DND-41 (cell line): ENCODE measurements at regions not wholly inside any gene's neighbourhood (a gene's known extent, or its start where the extent isn't known, plus 50 kb on each side); places are given as distances from the start of the nearest gene placed in this dataset.

ENCODE experiments used
- ATAC-seq: fragments of 200-7000 bp; cut with Tn5 transposase; 3 replicates; pipeline ENCODE4 v1.9.1; 2021; ENCODE audit warnings: low read depth; ENCODE audit not compliant: insufficient read depth
- DNase-seq: peaks from one replicate; pipeline ENCODE4 v3.0.0-alpha.2; 2020
- H2AFZ ChIP-seq: 2 replicates; pipeline ENCODE4 v1.6.0; 2012; ENCODE audit warnings: low read depth, low read length
- H3K27ac ChIP-seq: 2 replicates; pipeline ENCODE4 v1.5.1; 2012; ENCODE audit warnings: low read length, inconsistent platforms
- H3K27me3 ChIP-seq: fragments of 200-600 bp; sonication (generic); 2 replicates; pipeline ENCODE4 v1.6.0; 2012; ENCODE audit warnings: low read length, mild to moderate bottlenecking, inconsistent platforms; ENCODE audit not compliant: insufficient read depth, poor library complexity
- H3K36me3 ChIP-seq: 2 replicates; pipeline ENCODE4 v1.5.1; 2012; ENCODE audit warnings: low read length, inconsistent platforms; ENCODE audit not compliant: insufficient read depth
- H3K4me1 ChIP-seq: 2 replicates; pipeline ENCODE4 v1.5.1; 2012; ENCODE audit warnings: mild to moderate bottlenecking, low read length; ENCODE audit not compliant: insufficient read depth
- H3K4me2 ChIP-seq: 2 replicates; pipeline ENCODE4 v1.6.0; 2012; ENCODE audit warnings: mild to moderate bottlenecking, moderate library complexity, low read length, inconsistent platforms; ENCODE audit not compliant: insufficient read depth
- H3K4me3 ChIP-seq, 2 experiments: fragments of 200-600 bp in 1 of 2; shearing (Covaris generic) in 1 of 2; 2 replicates each; pipeline ENCODE4 v1.5.1; 2012 to 2016; ENCODE audit warnings: inconsistent platforms in 2 of 2, low read length in 2 of 2, mild to moderate bottlenecking in 2 of 2, low read depth in 1 of 2, moderate library complexity in 1 of 2
- H3K79me2 ChIP-seq: 2 replicates; pipeline ENCODE4 v1.6.0; 2012; ENCODE audit warnings: low read length, inconsistent platforms; ENCODE audit not compliant: insufficient read depth
- H3K9ac ChIP-seq: 2 replicates; pipeline ENCODE4 v1.6.0; 2012; ENCODE audit warnings: low read depth, mild to moderate bottlenecking, inconsistent platforms, low read length, moderate library complexity
- H3K9me3 ChIP-seq: 2 replicates; pipeline ENCODE4 v1.5.1; 2012; ENCODE audit warnings: low read length, moderate library complexity, mild to moderate bottlenecking, inconsistent platforms; ENCODE audit not compliant: insufficient read depth, severe bottlenecking
- H4K20me1 ChIP-seq: 2 replicates; pipeline ENCODE4 v1.6.0; 2012; ENCODE audit warnings: low read length; ENCODE audit not compliant: insufficient read depth
- EZH2 ChIP-seq: IDR thresholded peaks from 3 replicates; pipeline ENCODE4 v1.6.1; 2012; ENCODE audit warnings: borderline replicate concordance, low read depth, mild to moderate bottlenecking, moderate library complexity, low read length, inconsistent platforms; ENCODE audit not compliant: severe bottlenecking
- TF ChIP-seq, protein P1 (sequence below): IDR thresholded peaks from 2 replicates; pipeline ENCODE4 v1.5.1; 2012; ENCODE audit warnings: borderline replicate concordance, low read length, moderate library complexity, mild to moderate bottlenecking; ENCODE audit not compliant: poor library complexity, severe bottlenecking; ENCODE audit errors: extremely low read depth

- H3K9ac ChIP-seq = no peak overlapping the region
- H3K79me2 ChIP-seq = no peaks in the 10 kb centered on the region
- H3K27ac ChIP-seq = no peak overlapping the region
- H3K27me3 ChIP-seq = no peaks in the 10 kb centered on the region
- no peaks in the 10 kb centered on the region for H3K9me3 ChIP-seq
- no peak overlapping the region; the same call in 1 of the 2 replicates for H2AFZ ChIP-seq
- no peak for DNase-seq
- ATAC-seq = no peak
- H3K4me3 ChIP-seq = no peak overlapping the region
- no peaks in the 10 kb centered on the region for H3K36me3 ChIP-seq
- no peaks in the 10 kb centered on the region for H3K4me1 ChIP-seq
- TF ChIP-seq EZH2 = no peak
- TF ChIP-seq, protein P1, sequence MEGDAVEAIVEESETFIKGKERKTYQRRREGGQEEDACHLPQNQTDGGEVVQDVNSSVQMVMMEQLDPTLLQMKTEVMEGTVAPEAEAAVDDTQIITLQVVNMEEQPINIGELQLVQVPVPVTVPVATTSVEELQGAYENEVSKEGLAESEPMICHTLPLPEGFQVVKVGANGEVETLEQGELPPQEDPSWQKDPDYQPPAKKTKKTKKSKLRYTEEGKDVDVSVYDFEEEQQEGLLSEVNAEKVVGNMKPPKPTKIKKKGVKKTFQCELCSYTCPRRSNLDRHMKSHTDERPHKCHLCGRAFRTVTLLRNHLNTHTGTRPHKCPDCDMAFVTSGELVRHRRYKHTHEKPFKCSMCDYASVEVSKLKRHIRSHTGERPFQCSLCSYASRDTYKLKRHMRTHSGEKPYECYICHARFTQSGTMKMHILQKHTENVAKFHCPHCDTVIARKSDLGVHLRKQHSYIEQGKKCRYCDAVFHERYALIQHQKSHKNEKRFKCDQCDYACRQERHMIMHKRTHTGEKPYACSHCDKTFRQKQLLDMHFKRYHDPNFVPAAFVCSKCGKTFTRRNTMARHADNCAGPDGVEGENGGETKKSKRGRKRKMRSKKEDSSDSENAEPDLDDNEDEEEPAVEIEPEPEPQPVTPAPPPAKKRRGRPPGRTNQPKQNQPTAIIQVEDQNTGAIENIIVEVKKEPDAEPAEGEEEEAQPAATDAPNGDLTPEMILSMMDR = no peak
- no peaks in the 10 kb centered on the region for H4K20me1 ChIP-seq
- H3K4me2 ChIP-seq = no peak overlapping the region
Measured at GRCh38 chr17:71530248-71530647, 590.6 kb upstream of the SOX9 start.

DNA sequence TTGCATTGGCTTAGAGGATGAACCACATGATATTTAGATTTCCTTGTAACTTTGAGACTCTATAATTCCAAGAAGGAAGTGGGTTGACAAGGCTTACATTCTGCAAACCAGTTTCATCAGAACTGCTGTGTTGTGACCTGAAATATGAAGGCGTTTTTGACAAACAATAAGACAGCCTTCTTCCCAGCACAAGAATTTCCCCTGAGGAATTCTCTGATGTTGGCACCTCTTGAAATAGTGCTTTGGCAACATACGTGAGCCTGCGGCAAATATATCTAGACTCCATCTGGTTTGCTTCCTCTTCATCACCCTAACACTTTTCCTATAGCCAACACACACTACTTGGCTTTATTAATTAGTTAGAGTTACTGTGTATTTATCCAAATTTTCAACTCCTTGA lies 585.5 kb upstream of the SOX9 start:
- Histone ChIP-seq H4K20me1 (no peaks in the 10 kb centered on the region), H3K79me2 (no peaks in the 10 kb centered on the region), H3K27ac (no peak overlapping the region), H3K27me3 (no peaks in the 10 kb centered on the region), H3K4me3 (no peak overlapping the region), H3K36me3 (no peaks in the 10 kb centered on the region), H3K9me3 (no peaks in the 10 kb centered on the region), H3K9ac (no peak overlapping the region), H3K4me1 (no peaks in the 10 kb centered on the region), H2AFZ (no peak overlapping the region), H3K4me2 (no peak overlapping the region)
- TF ChIP-seq, protein P1 = no peak
- no peak for DNase-seq
- no peak for ATAC-seq

DNA sequence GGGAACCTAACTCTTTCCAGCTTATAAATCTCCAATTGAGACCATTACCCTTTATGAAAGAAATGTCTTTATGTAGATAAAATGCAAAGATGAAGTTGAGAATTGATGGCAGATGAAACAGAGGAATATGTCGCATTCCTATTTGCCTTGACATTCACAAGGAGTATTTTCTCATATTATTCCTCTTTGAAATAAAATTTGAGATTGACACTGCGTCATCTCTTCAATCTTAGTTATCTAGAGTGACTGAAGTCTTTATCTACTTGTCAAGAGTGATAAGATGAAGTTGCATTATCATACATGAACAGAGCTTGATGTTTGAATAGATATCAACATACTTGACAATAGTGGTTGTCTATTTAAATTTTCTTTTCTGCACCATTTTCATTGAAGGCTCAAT lies 574.4 kb upstream of the SOX9 start:
- no peak overlapping the region for H3K4me2 ChIP-seq
- DNase-seq = no peak
- no peak overlapping the region for H3K27ac ChIP-seq
- ATAC-seq = no peak
- H4K20me1 ChIP-seq = no peaks in the 10 kb centered on the region
- H3K27me3 ChIP-seq = no peaks in the 10 kb centered on the region
- H3K36me3 ChIP-seq = no peaks in the 10 kb centered on the region
- TF ChIP-seq, protein P1 = no peak
- no peak overlapping the region for H3K9ac ChIP-seq
- H2AFZ ChIP-seq = no peak overlapping the region
- no peaks in the 10 kb centered on the region for H3K79me2 ChIP-seq
- no peak overlapping the region for H3K4me3 ChIP-seq
- H3K4me1 ChIP-seq = no peaks in the 10 kb centered on the region
- H3K9me3 ChIP-seq = no peaks in the 10 kb centered on the region

DNA sequence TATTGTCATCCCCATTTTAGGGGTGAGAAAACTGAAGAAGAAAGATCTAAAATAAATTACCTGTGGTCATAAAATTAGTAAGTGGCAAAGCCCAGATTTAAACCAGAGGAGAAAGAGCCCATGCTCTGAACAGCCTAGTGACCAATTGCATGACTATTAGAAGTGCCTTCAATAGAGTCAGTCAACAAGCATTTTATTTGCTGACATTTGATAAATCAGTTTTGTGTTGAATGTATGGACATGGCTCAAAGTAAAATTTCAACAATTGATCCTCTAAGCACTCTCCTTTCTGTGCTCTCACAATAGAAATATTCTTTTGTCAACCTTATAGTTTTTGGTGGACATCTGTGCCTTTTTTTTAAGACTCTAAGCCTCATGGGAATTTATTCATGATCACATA lies 572.9 kb upstream of the SOX9 start:
- ATAC-seq (no peak), DNase-seq (no peak)
- Histone ChIP-seq H3K36me3 (no peaks in the 10 kb centered on the region), H3K27ac (no peak overlapping the region), H4K20me1 (no peaks in the 10 kb centered on the region), H3K4me1 (no peaks in the 10 kb centered on the region), H3K4me2 (no peak overlapping the region), H3K79me2 (no peaks in the 10 kb centered on the region), H3K4me3 (no peak overlapping the region), H3K9ac (no peak overlapping the region), H3K27me3 (no peaks in the 10 kb centered on the region), H3K9me3 (no peaks in the 10 kb centered on the region), H2AFZ (no peak overlapping the region)
- no peak for TF ChIP-seq EZH2
- TF ChIP-seq, protein P1 = no peak
